Nephron (organoid): ENCODE measurements at regions not wholly inside any gene's neighbourhood (a gene's known extent, or its start where the extent isn't known, plus 50 kb on each side); places are given as distances from the start of the nearest gene placed in this dataset.
A peak's percentile ranks its signal among the peaks of the same experiment; 100 is the strongest.

Experiments used
- H3K27ac Mint-ChIP-seq, 3 experiments: 2 replicates each; pipeline ENCODE4 v1.8.0; 2020; ENCODE audit warnings: mixed read lengths in 3 of 3, mild to moderate bottlenecking in 2 of 3, moderate library complexity in 1 of 3
- H3K27me3 Mint-ChIP-seq: 2 replicates; pipeline ENCODE4 v1.8.0; 2021; ENCODE audit warnings: low read depth, mild to moderate bottlenecking, moderate library complexity, mixed read lengths
- H3K36me3 Mint-ChIP-seq: 2 replicates; pipeline ENCODE4 v1.8.0; 2020; ENCODE audit warnings: low read depth, mixed read lengths
- H3K4me1 Mint-ChIP-seq: 2 replicates; pipeline ENCODE4 v1.8.0; 2020; ENCODE audit warnings: mixed read lengths
- H3K4me3 Mint-ChIP-seq, 3 experiments: 2 replicates each; pipeline ENCODE4 v1.8.0; 2020; ENCODE audit warnings: mild to moderate bottlenecking in 3 of 3, mixed read lengths in 3 of 3, moderate library complexity in 2 of 3
- H3K9me3 Mint-ChIP-seq: 2 replicates; pipeline ENCODE4 v1.8.0; 2020; ENCODE audit warnings: mixed read lengths
- TF ChIP-seq, protein P1 (sequence below), 3 experiments: fragments of 200-600 bp; sonication (generic); IDR thresholded peaks; one replicate each; pipeline ENCODE4 v1.5.0; 2021; ENCODE audit warnings: antibody characterized with exemption in 3 of 3; ENCODE audit not compliant: unreplicated experiment in 3 of 3

DNA sequence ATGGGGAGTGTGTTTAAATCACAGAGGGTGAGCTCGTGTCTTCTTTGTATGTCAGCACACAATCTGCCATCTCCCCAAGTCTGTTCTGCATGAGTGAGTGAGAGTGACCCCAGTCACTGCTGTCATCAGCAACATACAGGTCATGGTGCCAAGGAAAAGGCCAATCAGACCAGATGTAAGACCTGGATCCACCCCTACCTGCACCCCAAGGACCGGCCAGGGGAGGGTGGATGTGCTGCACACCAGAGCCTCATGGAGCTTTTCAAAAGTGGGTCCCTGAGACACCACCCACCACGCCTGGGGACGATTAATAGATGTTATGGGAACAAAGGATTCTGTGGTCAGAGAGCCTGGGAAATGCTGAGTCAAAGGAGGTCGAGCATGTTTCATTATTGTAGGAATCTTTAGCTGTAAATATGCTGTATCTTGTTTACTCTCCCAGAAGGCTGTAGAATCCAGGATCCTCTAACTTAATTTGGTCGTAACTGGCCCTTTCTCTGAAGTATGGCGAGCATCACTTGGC lies 420.5 kb downstream of the RPS24 start:
- H3K9me3 Mint-ChIP-seq = no peaks in the 10 kb centered on the region
- H3K36me3 Mint-ChIP-seq = no peaks in the 10 kb centered on the region
- no peak overlapping the region for H3K4me3 Mint-ChIP-seq
- peak overlapping the region in 2 of 3 experiments; percentile 39 to 43 for H3K27ac Mint-ChIP-seq
- H3K4me1 Mint-ChIP-seq = peaks cover 57% of the 10 kb centered on the region
- TF ChIP-seq, protein P1, sequence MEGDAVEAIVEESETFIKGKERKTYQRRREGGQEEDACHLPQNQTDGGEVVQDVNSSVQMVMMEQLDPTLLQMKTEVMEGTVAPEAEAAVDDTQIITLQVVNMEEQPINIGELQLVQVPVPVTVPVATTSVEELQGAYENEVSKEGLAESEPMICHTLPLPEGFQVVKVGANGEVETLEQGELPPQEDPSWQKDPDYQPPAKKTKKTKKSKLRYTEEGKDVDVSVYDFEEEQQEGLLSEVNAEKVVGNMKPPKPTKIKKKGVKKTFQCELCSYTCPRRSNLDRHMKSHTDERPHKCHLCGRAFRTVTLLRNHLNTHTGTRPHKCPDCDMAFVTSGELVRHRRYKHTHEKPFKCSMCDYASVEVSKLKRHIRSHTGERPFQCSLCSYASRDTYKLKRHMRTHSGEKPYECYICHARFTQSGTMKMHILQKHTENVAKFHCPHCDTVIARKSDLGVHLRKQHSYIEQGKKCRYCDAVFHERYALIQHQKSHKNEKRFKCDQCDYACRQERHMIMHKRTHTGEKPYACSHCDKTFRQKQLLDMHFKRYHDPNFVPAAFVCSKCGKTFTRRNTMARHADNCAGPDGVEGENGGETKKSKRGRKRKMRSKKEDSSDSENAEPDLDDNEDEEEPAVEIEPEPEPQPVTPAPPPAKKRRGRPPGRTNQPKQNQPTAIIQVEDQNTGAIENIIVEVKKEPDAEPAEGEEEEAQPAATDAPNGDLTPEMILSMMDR (IDR thresholded peaks at IDR 0.05; ENCODE audit: unreplicated experiment in 3 of 3) = no peak
- peaks cover 16% of the 10 kb centered on the region for H3K27me3 Mint-ChIP-seq

DNA sequence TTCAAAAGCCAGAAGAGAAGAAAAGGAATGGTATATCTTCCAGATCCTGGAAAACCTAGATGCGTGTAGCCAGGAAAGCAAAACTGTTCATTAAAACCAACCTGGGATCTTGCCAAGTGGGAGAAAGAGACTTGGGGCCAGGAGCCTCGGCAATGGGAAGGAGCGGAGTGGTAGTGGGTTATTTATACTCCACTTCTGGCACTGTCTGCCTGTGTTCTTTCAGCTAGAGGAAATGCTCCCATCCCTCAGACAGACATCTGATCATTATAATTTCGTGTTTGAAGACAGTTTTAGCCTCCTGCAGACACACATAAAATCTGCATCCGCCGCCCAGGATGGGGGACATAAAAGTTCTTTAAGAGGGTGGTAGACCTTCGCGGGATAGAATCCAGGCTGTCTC lies 421.6 kb downstream of the RPS24 start:
- Mint-ChIP-seq H3K4me3 (no peak overlapping the region), H3K36me3 (no peaks in the 10 kb centered on the region), H3K27me3 (peaks cover 12% of the 10 kb centered on the region), H3K9me3 (no peaks in the 10 kb centered on the region), H3K27ac (peak overlapping the region; percentile 3 to 43 (median 39)), H3K4me1 (peaks cover 48% of the 10 kb centered on the region)
- TF ChIP-seq, protein P1 (IDR thresholded peaks at IDR 0.05; ENCODE audit: unreplicated experiment in 3 of 3) = no peak

DNA sequence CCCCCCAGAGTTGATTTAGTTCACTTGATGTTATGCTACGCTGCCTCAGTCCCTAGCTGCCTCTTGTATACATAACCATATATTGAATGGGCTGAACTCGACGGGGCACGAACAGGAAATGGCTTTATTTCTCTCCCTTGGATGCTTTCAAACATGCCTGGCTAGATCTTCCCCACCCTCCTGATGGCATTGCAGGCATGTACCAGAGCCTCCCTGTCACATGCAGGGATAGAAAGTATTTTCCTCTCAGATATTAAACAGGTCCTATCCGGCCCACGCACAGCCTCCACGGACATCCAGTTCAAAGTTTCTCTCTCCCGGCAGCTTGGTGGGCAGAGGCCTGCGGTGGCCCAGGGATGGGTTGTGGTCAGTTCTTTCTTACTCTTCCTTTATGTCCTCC lies 422.1 kb downstream of the RPS24 start:
- Mint-ChIP-seq H3K27ac (peak overlapping the region; percentile 3 to 43 (median 39)), H3K9me3 (no peaks in the 10 kb centered on the region), H3K4me1 (peaks cover 48% of the 10 kb centered on the region), H3K4me3 (no peak overlapping the region), H3K27me3 (peaks cover 12% of the 10 kb centered on the region), H3K36me3 (no peaks in the 10 kb centered on the region)
- TF ChIP-seq, protein P1 (IDR thresholded peaks at IDR 0.05; ENCODE audit: unreplicated experiment in 3 of 3) = no peak

DNA sequence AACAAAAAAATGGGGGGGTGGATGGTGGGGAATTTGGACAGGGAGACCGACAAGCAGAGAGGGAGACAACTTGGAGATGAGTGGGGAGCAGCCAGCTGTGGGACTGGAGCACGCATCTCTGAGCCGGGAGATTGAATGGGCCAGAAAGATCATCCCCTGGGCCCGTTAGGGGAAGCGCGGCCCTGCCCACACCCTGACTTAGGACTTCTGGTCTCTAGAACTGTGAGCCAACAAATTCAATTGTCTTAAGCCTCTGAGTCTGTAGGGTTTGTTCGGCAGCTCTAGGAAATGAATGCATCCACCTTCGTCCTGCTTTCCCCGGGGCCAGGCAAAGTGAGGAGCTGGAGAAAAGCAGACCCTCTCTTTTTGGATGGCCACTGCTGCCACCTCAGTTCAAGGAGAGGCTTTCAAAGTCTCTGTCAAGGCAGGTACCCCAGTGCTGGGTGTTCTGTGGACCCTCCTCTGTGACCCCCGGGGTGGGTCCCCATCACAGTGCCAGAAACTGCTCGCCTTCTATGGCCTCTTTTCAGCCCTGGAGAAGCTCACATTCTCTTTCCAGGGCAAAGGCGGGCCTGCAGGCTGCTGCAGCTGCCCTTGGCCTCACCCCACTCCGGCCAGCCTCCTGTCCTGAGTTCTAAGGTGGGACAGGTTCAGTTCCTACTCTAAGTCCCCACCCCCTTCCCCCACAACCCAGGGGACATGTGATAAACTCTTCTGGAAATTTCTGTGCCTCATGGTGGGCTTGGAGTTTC lies 423.2 kb downstream of the RPS24 start:
- no peaks in the 10 kb centered on the region for H3K36me3 Mint-ChIP-seq
- TF ChIP-seq, protein P1 (IDR thresholded peaks at IDR 0.05; ENCODE audit: unreplicated experiment in 3 of 3) = no peak
- peak overlapping the region in 2 of 3 experiments; percentile 39 to 51 for H3K27ac Mint-ChIP-seq
- peaks cover 47% of the 10 kb centered on the region for H3K4me1 Mint-ChIP-seq
- H3K9me3 Mint-ChIP-seq = no peaks in the 10 kb centered on the region
- no peak overlapping the region for H3K4me3 Mint-ChIP-seq
- peaks cover 12% of the 10 kb centered on the region for H3K27me3 Mint-ChIP-seq

DNA sequence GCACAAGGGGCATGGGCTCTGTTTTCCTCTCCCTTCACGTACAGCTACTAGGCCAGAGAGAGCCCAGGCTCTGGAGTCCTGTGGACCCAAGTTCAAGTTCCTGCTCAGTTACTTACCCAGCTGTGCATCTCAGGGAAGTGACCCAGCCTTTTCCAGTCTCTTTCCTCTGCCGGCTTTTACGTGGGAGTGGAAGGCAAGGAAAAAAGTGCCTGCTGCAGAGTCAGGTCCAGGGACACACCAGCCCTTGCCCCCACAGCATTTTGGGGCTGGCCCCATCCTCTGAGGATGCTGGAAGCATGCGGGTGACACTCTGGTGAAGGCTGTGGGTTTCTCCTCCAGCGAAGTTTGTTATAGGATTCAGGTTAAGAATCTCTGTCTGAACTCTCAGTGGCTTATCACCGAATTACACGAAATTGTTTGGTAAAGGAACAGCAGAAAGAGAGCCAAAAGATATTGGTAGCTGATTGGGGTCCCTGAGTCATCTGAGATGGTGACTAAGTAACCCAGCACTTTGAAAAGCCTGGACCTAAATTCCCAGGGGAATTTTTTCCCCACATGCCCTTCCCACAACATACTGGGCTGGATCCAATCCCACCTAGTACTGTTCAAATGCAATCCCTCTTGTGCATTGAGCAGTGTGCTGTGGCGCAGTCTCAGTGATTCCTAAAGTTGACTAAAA lies 424.3 kb downstream of the RPS24 start:
- Mint-ChIP-seq H3K9me3 (no peaks in the 10 kb centered on the region), H3K27ac (no peak overlapping the region), H3K27me3 (peaks cover 11% of the 10 kb centered on the region), H3K4me1 (peaks cover 49% of the 10 kb centered on the region), H3K4me3 (no peak overlapping the region), H3K36me3 (no peaks in the 10 kb centered on the region)
- TF ChIP-seq, protein P1 (IDR thresholded peaks at IDR 0.05; ENCODE audit: unreplicated experiment in 3 of 3) = no peak
